Left ventricle myocardium superior (tissue), 1 donor: ENCODE measurements at regions not wholly inside any gene's neighbourhood (a gene's known extent, or its start where the extent isn't known, plus 50 kb on each side); places are given as distances from the start of the nearest gene placed in this dataset.

Experiments used
- ATAC-seq: fragments of 200-7000 bp; cut with Tn5 transposase; one replicate; pipeline ENCODE4 v1.9.1; 2020; ENCODE audit warnings: mild to moderate bottlenecking, moderate library complexity
- DNase-seq: peaks from one replicate; pipeline ENCODE4 v3.0.0-alpha.2; 2020
- intact Hi-C: fragments of 100-400 bp; cut with micrococcal nuclease; formaldehyde crosslinking; loops from one replicate; pipeline ENCODE4 v1.11.0; 2022
- donor health status: DM: no; HTN: yes; CAD: no; lungs with severe emphysema.

- intact Hi-C loops: no loop called here
- ATAC-seq: no peak
- DNase-seq: no peak
These were observed 56.1 kb downstream of the KCNRG start for GRCh38 chr13:50071379-50071778.

- DNase-seq: no peak
- intact Hi-C loops: no loop called here
- no peak for ATAC-seq
These were observed 57.4 kb downstream of the KCNRG start for GRCh38 chr13:50072676-50073075.

- ATAC-seq: no peak
- no peak for DNase-seq
- intact Hi-C loops: no loop called here
These were observed 58.1 kb downstream of the KCNRG start for GRCh38 chr13:50073340-50073739.

DNA sequence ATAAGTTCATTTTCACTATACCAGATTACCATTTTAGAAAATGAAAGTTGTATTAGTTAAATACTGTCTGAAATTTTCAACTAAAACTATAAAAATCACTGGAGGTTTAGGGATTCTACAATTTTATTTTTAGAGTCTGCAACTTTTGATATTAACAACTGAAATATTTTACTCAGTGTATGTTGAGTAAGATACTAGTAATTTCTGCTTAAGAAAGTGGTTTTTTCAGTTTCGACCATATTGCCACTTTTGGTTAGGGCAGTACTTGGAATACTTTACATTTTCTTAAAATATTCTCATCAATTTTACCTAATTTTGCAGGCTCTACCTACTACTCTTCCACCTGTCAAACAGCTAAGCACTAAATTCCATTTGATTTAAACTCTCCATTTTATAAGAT, 59.6 kb downstream of the KCNRG start:
- DNase-seq: no peak
- no peak for ATAC-seq
- intact Hi-C loops: no loop called here

DNA sequence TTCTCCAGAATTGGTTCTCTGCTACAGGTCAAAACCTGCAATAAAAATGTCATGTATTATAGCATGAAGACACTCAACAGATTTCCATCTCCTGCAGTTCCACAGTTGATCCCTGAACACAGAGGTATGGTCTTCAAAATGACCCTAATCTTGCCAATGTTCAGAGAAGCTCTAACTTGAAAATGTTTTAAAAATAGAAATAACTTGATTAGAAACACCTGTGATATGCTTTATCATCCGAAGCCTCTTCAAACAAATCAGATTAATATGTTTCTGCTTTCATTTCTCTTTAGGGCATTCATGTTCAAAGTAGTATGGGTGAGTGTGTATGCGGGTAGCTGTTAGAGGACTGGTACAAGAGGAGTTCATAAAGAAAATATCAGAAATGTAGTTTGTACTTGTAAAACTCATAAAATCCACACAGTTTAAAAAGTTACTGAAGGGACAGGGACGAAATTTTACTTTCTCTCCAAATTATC, 60.4 kb downstream of the KCNRG start:
- no peak for ATAC-seq
- no peak for DNase-seq
- intact Hi-C loops: no loop called here

DNA sequence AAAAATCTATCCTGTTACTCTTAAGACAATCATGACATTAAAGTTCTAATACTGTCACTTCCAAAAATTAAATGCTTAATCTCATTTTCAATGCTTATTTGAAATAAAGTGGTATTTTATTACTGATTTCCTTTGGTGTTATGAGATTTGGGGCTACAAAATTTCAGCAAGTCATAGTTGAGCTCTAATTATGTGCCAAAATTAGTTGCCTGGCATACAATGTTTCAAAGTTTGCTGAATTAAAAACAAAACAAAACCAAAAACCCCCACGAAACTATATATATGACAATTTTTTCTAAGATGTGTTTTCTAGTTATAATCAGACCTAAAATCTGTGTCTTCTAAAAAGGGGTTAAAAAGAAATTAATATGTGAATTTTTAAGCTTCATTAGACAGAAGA, 62.2 kb downstream of the KCNRG start:
- DNase-seq (no peak), ATAC-seq (no peak)
- intact Hi-C loops: no loop called here

DNA sequence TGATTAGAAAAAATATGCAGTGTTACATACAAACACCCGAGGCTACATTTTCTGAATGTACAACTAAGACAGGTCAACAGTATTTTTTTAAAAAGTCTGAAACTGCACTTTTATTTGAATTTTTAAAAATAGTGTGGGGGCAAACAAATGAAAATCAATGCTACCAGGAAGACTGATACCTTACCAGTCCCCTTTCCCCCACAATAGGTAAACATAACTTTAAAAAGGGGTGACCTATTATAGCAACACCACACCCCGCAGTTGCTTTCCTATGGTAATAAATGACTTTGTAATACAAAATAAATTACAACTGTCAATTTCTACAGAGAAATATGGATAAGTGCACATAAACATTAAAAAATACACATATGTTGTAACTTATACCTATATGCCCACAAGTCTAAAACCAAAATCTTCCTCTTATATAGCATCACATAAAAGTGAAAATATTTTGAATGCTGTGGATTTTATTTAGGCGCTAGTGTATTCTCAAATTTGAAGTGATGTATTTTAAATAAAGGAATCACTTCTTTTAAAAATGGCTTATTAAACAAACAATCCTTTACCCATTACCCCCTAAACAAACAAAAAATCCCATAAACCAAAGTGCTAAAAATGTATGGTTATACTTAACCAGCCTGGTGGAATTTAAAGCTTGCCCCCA, 63.1 kb downstream of the KCNRG start:
- intact Hi-C loops: no loop called here
- ATAC-seq (no peak), DNase-seq (no peak)

GRCh38 chr13:50078895-50079654, 63.8 kb downstream of the KCNRG start:
- ATAC-seq (no peak), DNase-seq (no peak)
- intact Hi-C loops: no loop called here

GRCh38 chr13:50079655-50080202, 64.5 kb downstream of the KCNRG start:
- ATAC-seq (no peak), DNase-seq (no peak)
- intact Hi-C loops: loop anchor here (5.0 to 10.0 kb wide), 3 partner anchors 43 to 455 kb away; partner anchors contain the start of gene TRIM13

DNA sequence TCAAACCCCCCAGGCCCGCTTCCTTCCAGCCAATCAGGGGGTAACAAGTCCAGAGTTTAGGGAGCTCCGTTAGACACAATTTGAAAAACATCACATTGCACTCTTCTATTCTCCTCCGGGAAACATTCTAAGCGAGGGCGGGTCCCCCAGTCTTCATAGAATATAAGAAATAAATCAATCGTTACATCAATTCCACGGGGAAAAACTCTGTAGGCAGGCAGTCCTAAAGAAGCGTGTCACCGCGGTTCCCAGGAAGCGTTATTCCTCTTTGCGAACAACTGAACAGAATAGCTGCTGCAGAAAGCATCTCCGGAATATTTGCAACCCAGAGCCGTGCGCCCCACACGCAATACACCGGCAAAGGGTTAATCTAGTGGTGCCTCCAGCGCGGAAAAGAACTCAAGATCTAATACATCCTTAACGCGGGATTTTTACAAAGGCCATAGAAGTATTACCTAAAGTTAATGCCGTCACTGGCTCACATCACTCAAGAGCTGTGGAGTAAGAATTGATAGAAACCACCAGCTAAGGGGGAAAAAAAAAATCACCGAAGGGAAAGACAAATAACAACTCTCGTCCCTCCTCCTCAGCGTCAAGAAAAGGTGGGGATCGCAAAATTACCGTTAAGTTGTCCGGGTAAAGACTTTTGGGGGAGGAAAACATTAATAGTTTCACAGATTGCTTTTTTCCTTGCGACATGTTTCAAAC, 65.1 kb downstream of the KCNRG start:
- no peak for ATAC-seq
- peak; percentile 31 for DNase-seq
- intact Hi-C loops: loop anchor here (5.0 to 10.0 kb wide), 3 partner anchors 42 to 454 kb away; partner anchors contain the start of gene TRIM13

GRCh38 chr13:50080911-50081678, 65.9 kb downstream of the KCNRG start:
- intact Hi-C loops: loop anchor here (5.0 to 10.0 kb wide), 3 partner anchors 41 to 454 kb away; partner anchors contain the start of gene TRIM13
- DNase-seq (peak; percentile 66), ATAC-seq (peak; percentile 40)

- peak; percentile 96 for ATAC-seq
- intact Hi-C loops: loop anchor here (5.0 to 10.0 kb wide), 3 partner anchors 40 to 453 kb away; partner anchors contain the start of gene TRIM13
- peak; percentile 97 for DNase-seq
These were observed 66.6 kb downstream of the KCNRG start for GRCh38 chr13:50081679-50082425.

- ATAC-seq (peak; percentile 61), DNase-seq (peak; percentile 66)
- intact Hi-C loops: loop anchor here (5.0 to 10.0 kb wide), 3 partner anchors 40 to 452 kb away; partner anchors contain the start of gene TRIM13
These were observed 67.4 kb downstream of the KCNRG start for GRCh38 chr13:50082426-50083281.

DNA sequence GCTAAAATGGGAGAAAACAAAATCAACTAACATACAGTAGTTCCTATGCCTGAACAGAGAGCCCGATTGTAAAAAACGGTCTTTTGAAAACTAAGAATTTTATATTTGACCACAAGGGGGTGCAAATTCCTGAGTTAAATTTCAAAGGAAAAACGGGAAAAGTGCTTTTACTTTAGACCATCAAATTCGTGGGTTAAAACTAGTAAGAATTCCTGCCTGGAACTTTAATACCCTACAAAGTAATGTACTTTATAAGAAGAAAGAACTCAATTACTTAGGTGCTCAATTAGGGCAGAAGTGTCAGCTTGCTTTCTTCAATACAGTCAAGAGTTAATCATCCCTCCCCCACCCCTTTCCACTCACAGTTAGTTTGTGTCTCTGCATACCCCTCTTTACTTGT, 69.8 kb downstream of the KCNRG start:
- ATAC-seq (no peak), DNase-seq (no peak)
- intact Hi-C loops: loop anchor here (10.0 kb wide), 2 partner anchors 90 to 450 kb away; partner anchors contain the start of gene TRIM13

DNA sequence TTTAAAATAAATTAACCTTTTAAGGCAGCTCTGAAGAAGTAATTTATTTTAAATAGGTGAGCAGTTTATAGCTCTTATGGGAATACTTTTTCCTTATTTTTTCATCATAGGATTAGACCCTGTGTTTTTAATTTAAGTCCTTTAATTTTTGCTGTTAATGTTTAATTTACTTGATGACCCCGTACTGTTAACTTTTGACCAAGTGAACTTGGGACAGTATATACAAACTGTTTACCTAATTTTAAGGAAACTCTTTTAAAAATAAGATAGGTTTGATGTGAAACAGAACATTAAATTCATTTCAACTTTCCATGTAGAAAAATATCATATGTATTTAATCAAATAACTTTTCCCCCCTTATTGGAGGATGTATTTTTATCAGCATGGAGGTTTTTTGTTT, 74.4 kb downstream of the KCNRG start:
- no peak for DNase-seq
- intact Hi-C loops: loop anchor here (10.0 kb wide), 2 partner anchors 95 to 445 kb away; partner anchors contain the start of gene TRIM13
- ATAC-seq: no peak

DNA sequence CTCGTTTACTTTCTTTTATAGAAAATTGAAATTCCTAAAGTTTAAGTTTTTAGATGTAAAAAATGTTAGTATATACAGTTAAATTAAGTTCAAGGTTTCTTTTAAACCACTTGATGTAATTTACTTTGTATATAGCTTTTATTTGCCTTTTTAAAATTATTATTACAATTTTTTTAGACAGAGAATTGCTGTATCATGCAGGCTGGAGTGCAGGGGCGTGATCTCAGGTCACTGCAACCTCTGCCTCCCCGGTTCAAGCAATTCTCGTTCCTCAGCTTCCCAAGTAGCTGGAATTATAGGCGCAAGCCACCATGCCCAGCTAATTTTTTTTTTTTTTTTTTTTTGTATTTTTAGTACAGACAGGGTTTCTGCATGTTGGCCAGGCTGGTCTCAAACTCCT, 75.0 kb downstream of the KCNRG start:
- ATAC-seq: no peak
- DNase-seq: no peak
- intact Hi-C loops: no loop called here
